NB4 (cell line): ENCODE measurements at regions not wholly inside any gene's neighbourhood (a gene's known extent, or its start where the extent isn't known, plus 50 kb on each side); places are given as distances from the start of the nearest gene placed in this dataset.

Experiments used
- CTCF ChIP-seq: IDR thresholded peaks from one replicate; pipeline ENCODE4 v1.5.1; 2012; ENCODE audit warnings: low read depth, low read length
- MYC ChIP-seq: IDR thresholded peaks from 2 replicates; pipeline ENCODE4 v1.6.1; 2011; ENCODE audit warnings: low read depth, low read length
- POLR2A ChIP-seq: IDR thresholded peaks from 2 replicates; pipeline ENCODE4 v1.6.1; 2011; ENCODE audit warnings: mild to moderate bottlenecking; ENCODE audit not compliant: insufficient read length; ENCODE audit errors: extremely low read depth

- TF ChIP-seq POLR2A: no peak
- no peak for TF ChIP-seq CTCF
- no peak for TF ChIP-seq MYC
These were observed 161.1 kb upstream of the PKDCC start for GRCh38 chr2:41886757-41887156.
